HepG2 (cell line): ENCODE measurements at regions not wholly inside any gene's neighbourhood (a gene's known extent, or its start where the extent isn't known, plus 50 kb on each side); places are given as distances from the start of the nearest gene placed in this dataset.

Experiments
- ATAC-seq: fragments of 200-7000 bp; cut with Tn5 transposase; 3 replicates; pipeline ENCODE4 v1.9.1; 2020; ENCODE audit warnings: mild to moderate bottlenecking, moderate library complexity
- BruUV-seq: library from RNA; stranded (reverse); fragments of 400-500 nt; replicated peaks from 2 replicates; lab custom pipeline; 2021; lab: Mats Ljungman, UMichigan
- CTCF ChIA-PET: fragments of 300-600 bp; formaldehyde crosslinking; extraction: SDS; loops from one replicate; lab custom pipeline; 2021; ENCODE audit warnings: low total read pairs, inconsistent platforms, low intra/inter-chr PET ratio; lab: Yijun Ruan, JAX
- POLR2A ChIA-PET: fragments of 350-600 bp; sonication (Branson Sonifier 250); formaldehyde crosslinking; loops from one replicate; lab custom pipeline; 2020; ENCODE audit warnings: antibody characterized with exemption, inconsistent platforms; lab: Yijun Ruan, JAX
- DNase-seq: peaks from one replicate; pipeline ENCODE4 v3.0.0-alpha.2; 2015; ENCODE audit warnings: low spot score
- FAIRE-seq: peaks from 3 replicates; lab custom pipeline; 2011; peaks lifted over from hg19 to GRCh38; lab: Jason Lieb, UNC
- H2AFZ ChIP-seq: one replicate; pipeline ENCODE4 v1.6.1; 2011; ENCODE audit warnings: low read length, inconsistent platforms
- H3K27ac ChIP-seq: fragments of 300-600 bp; 3 replicates; pipeline ENCODE4 v1.8.0; 2011; ENCODE audit warnings: mixed run types, mild to moderate bottlenecking, mixed read lengths, low read length, inconsistent platforms; ENCODE audit not compliant: insufficient read depth; ENCODE audit errors: extremely low read length
- H3K27me3 ChIP-seq, 2 experiments: fragments of 200-600 bp in 1 of 2; 2 replicates in 1 of 2; 3 replicates in 1 of 2; pipeline versions ENCODE4 v1.6.0 to v1.8.0; 2011; ENCODE audit warnings: low read length in 2 of 2, mild to moderate bottlenecking in 2 of 2, moderate library complexity in 2 of 2, inconsistent platforms in 1 of 2; ENCODE audit not compliant: insufficient read depth in 2 of 2, control insufficient read depth in 1 of 2
- H3K36me3 ChIP-seq, 2 experiments: fragments of 200-600 bp in 1 of 2; replicated peaks in 1 of 2; 2 replicates in 1 of 2; 3 replicates in 1 of 2; pipeline versions ENCODE4 v1.5.1 to v1.8.0; 2011; ENCODE audit warnings: low read length in 2 of 2, inconsistent platforms in 1 of 2; ENCODE audit not compliant: insufficient read depth in 2 of 2, control insufficient read depth in 1 of 2
- H3K4me1 ChIP-seq: 2 replicates; pipeline ENCODE4 v1.5.1; 2012; ENCODE audit warnings: low read length, inconsistent platforms; ENCODE audit not compliant: insufficient read depth
- H3K4me2 ChIP-seq: 2 replicates; pipeline ENCODE4 v1.6.0; 2011; ENCODE audit warnings: low read depth, low read length, inconsistent platforms
- H3K4me3 ChIP-seq, 3 experiments: fragments of 200-600 bp in 1 of 3; sonication (generic), shearing (Covaris generic) in 1 of 3; replicated peaks in 1 of 3; 2 replicates each; pipeline ENCODE4 v1.5.1; 2011 to 2016; ENCODE audit warnings: low read length in 3 of 3, inconsistent platforms in 2 of 3, low read depth in 2 of 3, mild to moderate bottlenecking in 2 of 3, control low read depth in 1 of 3, mixed read lengths in 1 of 3; ENCODE audit not compliant: insufficient read depth in 1 of 3
- H3K79me2 ChIP-seq: one replicate; pipeline ENCODE4 v1.6.1; 2011; ENCODE audit warnings: low read length, inconsistent platforms; ENCODE audit not compliant: insufficient read depth
- H3K9ac ChIP-seq: 2 replicates; pipeline ENCODE4 v1.6.0; 2011; ENCODE audit warnings: mild to moderate bottlenecking, low read depth, low read length, inconsistent platforms; ENCODE audit not compliant: insufficient read depth
- H3K9me3 ChIP-seq: 2 replicates; pipeline ENCODE4 v1.5.1; 2012; ENCODE audit warnings: mild to moderate bottlenecking, low read length
- H4K20me1 ChIP-seq: 2 replicates; pipeline ENCODE4 v1.6.0; 2011; ENCODE audit warnings: inconsistent platforms, mild to moderate bottlenecking, low read length, moderate library complexity; ENCODE audit not compliant: insufficient read depth
- FOXJ3 ChIP-seq: sonication (generic); formaldehyde crosslinking; IDR thresholded peaks from 2 replicates; pipeline ENCODE4 v1.4.0; 2020; ENCODE audit warnings: missing genetic modification reagents, mild to moderate bottlenecking, borderline replicate concordance
- MED8 ChIP-seq: sonication (generic); formaldehyde crosslinking; IDR thresholded peaks from 2 replicates; pipeline ENCODE4 v1.8.1; 2023; ENCODE audit warnings: mild to moderate bottlenecking, missing genetic modification reagents; ENCODE audit not compliant: insufficient replicate concordance
- MEIS1 ChIP-seq: sonication (generic); formaldehyde crosslinking; IDR thresholded peaks from 2 replicates; pipeline ENCODE4 v1.9.0; 2021; ENCODE audit warnings: mild to moderate bottlenecking, missing genetic modification reagents, moderate library complexity, borderline replicate concordance
- SMARCC2 ChIP-seq: fragments of 450-650 bp; IDR thresholded peaks from 2 replicates; pipeline ENCODE4 v1.6.1; 2017; ENCODE audit warnings: antibody characterized with exemption, mild to moderate bottlenecking
- YY1 ChIP-seq: IDR thresholded peaks from 2 replicates; pipeline ENCODE4 v1.6.1; 2011; ENCODE audit warnings: low read length, low read depth, moderate library complexity, mild to moderate bottlenecking; ENCODE audit not compliant: insufficient read depth, insufficient replicate concordance
- ZGPAT ChIP-seq: IDR thresholded peaks from 2 replicates; pipeline ENCODE4 v1.6.1; 2016; ENCODE audit warnings: mild to moderate bottlenecking
- ZNF18 ChIP-seq: sonication (generic); formaldehyde crosslinking; IDR thresholded peaks from 2 replicates; pipeline ENCODE4 v1.8.0; 2022; ENCODE audit warnings: mild to moderate bottlenecking, missing genetic modification reagents; ENCODE audit not compliant: insufficient replicate concordance
- ZXDC ChIP-seq: sonication (generic); formaldehyde crosslinking; IDR thresholded peaks from 2 replicates; pipeline ENCODE4 v1.5.0; 2020; ENCODE audit warnings: mild to moderate bottlenecking, missing genetic modification reagents
- WGBS: methylation state at CpG from one replicate; pipeline ENCODE4 v1.1.6; 2017; ENCODE audit warnings: low lambda C conversion rate; 5-methylcytosine and 5-hydroxymethylcytosine counted together
- in situ Hi-C: cut with HindIII; loops from 2 replicates; pipeline ENCODE4 v1.10.0; 2017; ENCODE audit warnings: low pct_unique_long_range_greater_than_20kb; ENCODE audit not compliant: extremely low pct_ligation_motif_present
- intact Hi-C: fragments of 100-400 bp; cut with micrococcal nuclease; formaldehyde crosslinking; loops from one replicate; pipeline ENCODE4 v1.10.0; 2022; ENCODE audit not compliant: unreplicated experiment

- H4K20me1 ChIP-seq, result no peaks in the 10 kb centered on the region
- intact Hi-C loops (no loop called here), in situ Hi-C loops (no loop called here)
- H3K79me2 ChIP-seq, result no peaks in the 10 kb centered on the region
- H3K27me3 ChIP-seq, result no peaks in the 10 kb centered on the region
- no peaks in the 10 kb centered on the region for H3K4me1 ChIP-seq
- H3K9ac ChIP-seq, result no peak overlapping the region
- H3K4me3 ChIP-seq, result no peak overlapping the region
- no peak overlapping the region for H2AFZ ChIP-seq
- ATAC-seq, result no peak
- WGBS, result 7% methylated on average over 4 of the region's 4 CpGs
- no peak overlapping the region for H3K4me2 ChIP-seq
- H3K9me3 ChIP-seq, result peaks cover 63% of the 10 kb centered on the region
- ChIA-PET CTCF (no interaction called here), POLR2A (no interaction called here)
- H3K36me3 ChIP-seq, result no peaks in the 10 kb centered on the region
- no peak for DNase-seq
- H3K27ac ChIP-seq, result no peak overlapping the region
- no peak for FAIRE-seq
- TF ChIP-seq FOXJ3 (CRISPR knock-in tag) (no peak), MEIS1 (CRISPR knock-in tag) (no peak), YY1 (no peak), ZXDC (CRISPR knock-in tag) (no peak), ZGPAT (CRISPR knock-in tag) (no peak), MED8 (CRISPR knock-in tag) (no peak), ZNF18 (CRISPR knock-in tag) (no peak), SMARCC2 (no peak)
- no TSS peak for BruUV-seq
These were observed 850.8 kb downstream of the TMTC2 start for GRCh38 chr12:83537428-83538053.
